Medulla oblongata (tissue), 1 donor: ENCODE measurements at regions not wholly inside any gene's neighbourhood (a gene's known extent, or its start where the extent isn't known, plus 50 kb on each side); places are given as distances from the start of the nearest gene placed in this dataset.
A peak's percentile ranks its signal among the peaks of the same experiment; 100 is the strongest.

ENCODE experiments used
- DNase-seq: peaks from one replicate; pipeline ENCODE4 v3.0.0-alpha.2; 2015; ENCODE audit errors: extremely low spot score

- DNase-seq: no peak
These were observed 50.0 kb downstream of the PIK3C2A start for GRCh38 chr11:17157761-17158160.

GRCh38 chr11:17156283-17156682 lies 51.5 kb downstream of the PIK3C2A start:
- no peak for DNase-seq

- DNase-seq: no peak
These were observed 53.2 kb downstream of the PIK3C2A start for GRCh38 chr11:17154409-17155159.

GRCh38 chr11:17153757-17154156 lies 54.0 kb downstream of the PIK3C2A start:
- DNase-seq: no peak

- no peak for DNase-seq
These were observed 55.5 kb downstream of the PIK3C2A start for GRCh38 chr11:17152306-17152705.

- peak; percentile 21 for DNase-seq
These were observed 57.3 kb downstream of the PIK3C2A start for GRCh38 chr11:17150521-17150920.

- no peak for DNase-seq
These were observed 59.2 kb downstream of the PIK3C2A start for GRCh38 chr11:17148536-17148935.

- DNase-seq: no peak
These were observed 61.8 kb downstream of the PIK3C2A start for GRCh38 chr11:17145972-17146371.

- DNase-seq: no peak
These were observed 65.0 kb upstream of the RPS13 start for GRCh38 chr11:17142450-17142849.

GRCh38 chr11:17141156-17141555 lies 63.7 kb upstream of the RPS13 start:
- DNase-seq: no peak

GRCh38 chr11:17138562-17138961 lies 61.1 kb upstream of the RPS13 start:
- DNase-seq: no peak

GRCh38 chr11:17135916-17136683 lies 58.6 kb upstream of the RPS13 start:
- no peak for DNase-seq

GRCh38 chr11:17132654-17133053 lies 55.2 kb upstream of the RPS13 start:
- no peak for DNase-seq

- DNase-seq: no peak
These were observed 51.5 kb upstream of the RPS13 start for GRCh38 chr11:17129003-17129402.
